SK-N-SH treated with all-trans-retinoic acid at 6 μM for 48 hours (cell line): ENCODE measurements at regions not wholly inside any gene's neighbourhood (a gene's known extent, or its start where the extent isn't known, plus 50 kb on each side); places are given as distances from the start of the nearest gene placed in this dataset.

ENCODE experiments used
- ATAC-seq: fragments of 200-7000 bp; cut with Tn5 transposase; 3 replicates; pipeline ENCODE4 v1.9.1; 2020; ENCODE audit warnings: mild to moderate bottlenecking, moderate library complexity
- ARNTL ChIP-seq: fragments of 450-650 bp; formaldehyde crosslinking; IDR thresholded peaks from 2 replicates; pipeline ENCODE4 v1.5.0; 2020; ENCODE audit warnings: low read depth, mild to moderate bottlenecking, moderate library complexity, borderline replicate concordance
- BACH2 ChIP-seq: fragments of 250-450 bp; sonication (Bioruptor Pico); IDR thresholded peaks from 2 replicates; pipeline ENCODE4 v1.9.0; 2021; ENCODE audit warnings: mild to moderate bottlenecking, borderline replicate concordance
- CREB5 ChIP-seq: fragments of 250-450 bp; sonication (Bioruptor Pico); IDR thresholded peaks from 2 replicates; pipeline ENCODE4 v1.5.1; 2020; ENCODE audit warnings: low read depth, mild to moderate bottlenecking, moderate library complexity
- CSDC2 ChIP-seq: fragments of 250-450 bp; sonication (Bioruptor Pico); IDR thresholded peaks from 2 replicates; pipeline ENCODE4 v1.5.0; 2020; ENCODE audit warnings: mild to moderate bottlenecking, moderate library complexity
- ESRRG ChIP-seq: fragments of 250-450 bp; sonication (Bioruptor Pico); IDR thresholded peaks from 2 replicates; pipeline ENCODE4 v1.6.1; 2021; ENCODE audit warnings: mild to moderate bottlenecking
- GLIS3 ChIP-seq: fragments of 250-450 bp; sonication (Bioruptor Pico); IDR thresholded peaks from 2 replicates; pipeline ENCODE4 v1.5.0; 2020; ENCODE audit warnings: mild to moderate bottlenecking, moderate library complexity
- ISL1 ChIP-seq: fragments of 250-450 bp; sonication (Bioruptor Pico); IDR thresholded peaks from 2 replicates; pipeline ENCODE4 v2.1.2; 2022; ENCODE audit warnings: mild to moderate bottlenecking, moderate library complexity
- OSR1 ChIP-seq: fragments of 250-450 bp; sonication (Bioruptor Pico); IDR thresholded peaks from 2 replicates; pipeline ENCODE4 v1.8.0; 2022; ENCODE audit warnings: moderate library complexity, mild to moderate bottlenecking, inconsistent platforms
- POU6F1 ChIP-seq: fragments of 250-450 bp; sonication (Bioruptor Pico); IDR thresholded peaks from 2 replicates; pipeline ENCODE4 v1.8.0; 2021; ENCODE audit warnings: low read depth, mild to moderate bottlenecking, moderate library complexity, borderline replicate concordance
- PPARA ChIP-seq: fragments of 250-450 bp; sonication (Bioruptor Pico); IDR thresholded peaks from 2 replicates; pipeline ENCODE4 v1.5.0; 2020; ENCODE audit warnings: mild to moderate bottlenecking, borderline replicate concordance
- SNAI2 ChIP-seq: fragments of 250-450 bp; sonication (Bioruptor Pico); IDR thresholded peaks from 2 replicates; pipeline ENCODE4 v1.5.0; 2020; ENCODE audit warnings: mild to moderate bottlenecking, moderate library complexity
- TCF4 ChIP-seq: fragments of 250-450 bp; sonication (Bioruptor Pico); IDR thresholded peaks from 2 replicates; pipeline ENCODE4 v1.8.0; 2021; ENCODE audit warnings: mild to moderate bottlenecking, moderate library complexity, borderline replicate concordance
- TOX ChIP-seq: fragments of 250-450 bp; sonication (Bioruptor Pico); IDR thresholded peaks from 2 replicates; pipeline ENCODE4 v1.8.0; 2021; ENCODE audit warnings: mild to moderate bottlenecking, moderate library complexity, borderline replicate concordance
- TSHZ2 ChIP-seq: fragments of 250-450 bp; sonication (Bioruptor Pico); IDR thresholded peaks from 2 replicates; pipeline ENCODE4 v1.5.0; 2020; ENCODE audit warnings: mild to moderate bottlenecking, moderate library complexity
- ZC3H10 ChIP-seq: fragments of 250-450 bp; sonication (Bioruptor Pico); IDR thresholded peaks from 2 replicates; pipeline ENCODE4 v1.5.1; 2021; ENCODE audit warnings: mild to moderate bottlenecking, moderate library complexity
- ZFP3 ChIP-seq: fragments of 250-450 bp; sonication (Bioruptor Pico); IDR thresholded peaks from 2 replicates; pipeline ENCODE4 v1.5.0; 2020; ENCODE audit warnings: mild to moderate bottlenecking, moderate library complexity
- ZFP30 ChIP-seq: fragments of 450-650 bp; formaldehyde crosslinking; IDR thresholded peaks from 2 replicates; pipeline ENCODE4 v1.5.0; 2022; ENCODE audit warnings: mild to moderate bottlenecking, moderate library complexity
- ZNF565 ChIP-seq: fragments of 450-650 bp; formaldehyde crosslinking; conservative IDR thresholded peaks from 2 replicates; pipeline ENCODE4 v1.5.0; 2020; ENCODE audit warnings: low read depth, mild to moderate bottlenecking, moderate library complexity
- ZNF70 ChIP-seq: fragments of 450-650 bp; formaldehyde crosslinking; IDR thresholded peaks from 2 replicates; pipeline ENCODE4 v1.5.0; 2020; ENCODE audit warnings: mild to moderate bottlenecking, moderate library complexity
- ZNF8 ChIP-seq: fragments of 450-650 bp; formaldehyde crosslinking; IDR thresholded peaks from 2 replicates; pipeline ENCODE4 v1.5.0; 2020; ENCODE audit warnings: mild to moderate bottlenecking, moderate library complexity
- TF ChIP-seq, protein P1 (sequence below): fragments of 250-450 bp; sonication (Bioruptor Pico); IDR thresholded peaks from 2 replicates; pipeline ENCODE4 v1.5.1; 2021; ENCODE audit warnings: mild to moderate bottlenecking, moderate library complexity
- TF ChIP-seq, protein P2 (sequence below): fragments of 250-450 bp; sonication (Bioruptor Pico); IDR thresholded peaks from 2 replicates; pipeline ENCODE4 v1.8.0; 2020; ENCODE audit warnings: mild to moderate bottlenecking, moderate library complexity, borderline replicate concordance

DNA sequence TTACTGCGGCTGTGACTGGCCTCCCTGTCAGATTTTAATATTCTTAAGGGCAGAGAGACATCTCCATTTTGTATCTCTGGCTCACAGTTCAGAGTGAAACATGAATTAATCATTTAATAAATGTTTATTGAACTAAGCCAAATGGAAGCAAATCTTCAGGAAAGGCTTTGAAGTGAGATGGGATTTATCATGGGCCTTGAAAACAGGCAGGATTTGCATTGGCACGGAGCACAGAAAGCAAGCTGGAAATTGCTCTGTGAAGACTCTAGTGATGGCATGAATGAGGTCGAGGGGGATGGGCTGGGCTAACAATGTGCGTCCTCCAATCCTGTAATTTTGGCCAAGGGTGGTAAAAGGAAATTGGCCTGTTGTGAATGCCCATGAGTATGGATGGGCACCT lies 369.8 kb upstream of the SOX11 start (continued):
- TF ChIP-seq PPARA (CRISPR knock-in tag) (no peak), ZC3H10 (CRISPR knock-in tag) (no peak), ZFP3 (CRISPR knock-in tag) (no peak), CSDC2 (CRISPR knock-in tag) (no peak), ZFP30 (CRISPR knock-in tag) (no peak)

- TF ChIP-seq CREB5 (CRISPR knock-in tag): no peak
- TF ChIP-seq OSR1: no peak
- ATAC-seq: no peak
Observed at GRCh38 chr2:5325523-5325922, 366.7 kb upstream of the SOX11 start.

DNA sequence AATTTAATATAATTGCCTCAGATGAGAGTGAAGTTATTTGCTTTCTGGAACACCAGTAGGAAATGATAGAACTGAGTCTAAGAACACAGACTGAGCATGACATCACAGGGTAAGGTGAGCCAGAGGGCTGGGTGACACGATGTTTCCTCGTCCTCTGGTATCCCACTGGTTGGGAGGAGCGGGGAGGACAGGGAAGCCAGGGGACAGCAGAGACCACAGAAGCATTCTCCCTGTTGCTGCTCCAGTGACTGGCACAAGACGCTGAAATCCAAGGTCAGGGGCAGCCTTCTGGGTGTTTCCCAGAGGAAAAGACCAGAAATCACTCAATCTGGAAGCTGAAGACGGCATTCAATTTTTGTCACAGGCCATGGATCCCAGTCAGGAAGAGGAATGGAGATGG lies 363.4 kb upstream of the SOX11 start:
- no peak for ATAC-seq
- TF ChIP-seq ZC3H10 (CRISPR knock-in tag) (no peak), BACH2 (no peak), ARNTL (CRISPR knock-in tag) (no peak), TOX (CRISPR knock-in tag) (no peak), GLIS3 (no peak), ZNF565 (CRISPR knock-in tag) (no peak), TSHZ2 (CRISPR knock-in tag) (no peak), ZFP3 (CRISPR knock-in tag) (no peak)
- TF ChIP-seq, protein P1, sequence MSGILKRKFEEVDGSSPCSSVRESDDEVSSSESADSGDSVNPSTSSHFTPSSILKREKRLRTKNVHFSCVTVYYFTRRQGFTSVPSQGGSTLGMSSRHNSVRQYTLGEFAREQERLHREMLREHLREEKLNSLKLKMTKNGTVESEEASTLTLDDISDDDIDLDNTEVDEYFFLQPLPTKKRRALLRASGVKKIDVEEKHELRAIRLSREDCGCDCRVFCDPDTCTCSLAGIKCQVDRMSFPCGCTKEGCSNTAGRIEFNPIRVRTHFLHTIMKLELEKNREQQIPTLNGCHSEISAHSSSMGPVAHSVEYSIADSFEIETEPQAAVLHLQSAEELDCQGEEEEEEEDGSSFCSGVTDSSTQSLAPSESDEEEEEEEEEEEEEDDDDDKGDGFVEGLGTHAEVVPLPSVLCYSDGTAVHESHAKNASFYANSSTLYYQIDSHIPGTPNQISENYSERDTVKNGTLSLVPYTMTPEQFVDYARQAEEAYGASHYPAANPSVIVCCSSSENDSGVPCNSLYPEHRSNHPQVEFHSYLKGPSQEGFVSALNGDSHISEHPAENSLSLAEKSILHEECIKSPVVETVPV (CRISPR knock-in tag): no peak

- no peak for ATAC-seq
- no peak for TF ChIP-seq GLIS3
- no peak for TF ChIP-seq BACH2
- TF ChIP-seq POU6F1 (CRISPR knock-in tag): no peak
Observed at GRCh38 chr2:5329763-5330162, 362.4 kb upstream of the SOX11 start.

DNA sequence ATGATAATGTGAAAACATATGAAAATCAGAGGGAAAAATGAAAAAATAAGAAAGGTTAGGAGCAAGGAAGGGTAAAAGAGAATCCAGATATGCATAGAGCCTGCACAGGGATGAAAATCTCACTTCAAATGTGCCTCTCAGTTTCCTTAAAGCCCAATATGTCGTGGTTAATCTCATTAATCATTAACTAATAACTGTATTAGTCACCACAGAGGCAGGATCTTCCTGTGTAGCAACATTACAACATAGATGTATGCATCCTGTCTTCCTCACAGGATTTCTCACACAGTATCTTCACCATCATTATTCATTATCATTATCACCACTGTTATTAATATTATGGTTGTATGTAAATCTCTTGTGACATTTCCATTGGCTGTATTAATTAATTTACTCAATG lies 361.2 kb upstream of the SOX11 start:
- ATAC-seq: no peak
- TF ChIP-seq SNAI2 (CRISPR knock-in tag) (no peak), OSR1 (no peak), ESRRG (CRISPR knock-in tag) (no peak), PPARA (CRISPR knock-in tag) (no peak), CSDC2 (CRISPR knock-in tag) (no peak), TCF4 (CRISPR knock-in tag) (no peak), ZFP30 (CRISPR knock-in tag) (no peak), CREB5 (CRISPR knock-in tag) (no peak), TOX (CRISPR knock-in tag) (no peak), ARNTL (CRISPR knock-in tag) (no peak), GLIS3 (no peak), ZNF565 (CRISPR knock-in tag) (no peak), ISL1 (CRISPR knock-in tag) (no peak), ZNF70 (CRISPR knock-in tag) (no peak), ZNF8 (CRISPR knock-in tag) (no peak)
- TF ChIP-seq, protein P2, sequence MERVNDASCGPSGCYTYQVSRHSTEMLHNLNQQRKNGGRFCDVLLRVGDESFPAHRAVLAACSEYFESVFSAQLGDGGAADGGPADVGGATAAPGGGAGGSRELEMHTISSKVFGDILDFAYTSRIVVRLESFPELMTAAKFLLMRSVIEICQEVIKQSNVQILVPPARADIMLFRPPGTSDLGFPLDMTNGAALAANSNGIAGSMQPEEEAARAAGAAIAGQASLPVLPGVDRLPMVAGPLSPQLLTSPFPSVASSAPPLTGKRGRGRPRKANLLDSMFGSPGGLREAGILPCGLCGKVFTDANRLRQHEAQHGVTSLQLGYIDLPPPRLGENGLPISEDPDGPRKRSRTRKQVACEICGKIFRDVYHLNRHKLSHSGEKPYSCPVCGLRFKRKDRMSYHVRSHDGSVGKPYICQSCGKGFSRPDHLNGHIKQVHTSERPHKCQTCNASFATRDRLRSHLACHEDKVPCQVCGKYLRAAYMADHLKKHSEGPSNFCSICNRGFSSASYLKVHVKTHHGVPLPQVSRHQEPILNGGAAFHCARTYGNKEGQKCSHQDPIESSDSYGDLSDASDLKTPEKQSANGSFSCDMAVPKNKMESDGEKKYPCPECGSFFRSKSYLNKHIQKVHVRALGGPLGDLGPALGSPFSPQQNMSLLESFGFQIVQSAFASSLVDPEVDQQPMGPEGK (CRISPR knock-in tag): no peak
- TF ChIP-seq, protein P1 (CRISPR knock-in tag): no peak
